ENCODE measurements at regions not wholly inside any gene's neighbourhood (a gene's known extent, or its start where the extent isn't known, plus 50 kb on each side); places are given as distances from the start of the nearest gene placed in this dataset.

GRCh38 chr7:15042285-15043065 is 139.9 kb upstream of the DGKB start (continued):
- TF ChIP-seq CENPX (CRISPR knock-in tag; IDR thresholded peaks at IDR 0.05) (no peak), NCOA5 (CRISPR knock-in tag; IDR thresholded peaks at IDR 0.05) (no peak)

GRCh38 chr7:15041226-15041625 is 138.7 kb upstream of the DGKB start:
- in situ Hi-C loops (cut with HindIII; ENCODE audit: extremely low pct_ligation_motif_present, low pct_unique_long_range_greater_than_20kb): no loop called here
- no peak for TF ChIP-seq PRPF4 (IDR thresholded peaks at IDR 0.05; ENCODE audit: low read depth, low read length, poor library complexity, severe bottlenecking)
- TF ChIP-seq ZNF530 (CRISPR knock-in tag; IDR thresholded peaks at IDR 0.05; ENCODE audit: low read depth): no peak
- TF ChIP-seq SRSF4 (IDR thresholded peaks at IDR 0.05; ENCODE audit: low read depth, low read length, poor library complexity, severe bottlenecking): no peak
- TF ChIP-seq ZBTB21 (CRISPR knock-in tag; IDR thresholded peaks at IDR 0.05): no peak
- TF ChIP-seq, protein P1, sequence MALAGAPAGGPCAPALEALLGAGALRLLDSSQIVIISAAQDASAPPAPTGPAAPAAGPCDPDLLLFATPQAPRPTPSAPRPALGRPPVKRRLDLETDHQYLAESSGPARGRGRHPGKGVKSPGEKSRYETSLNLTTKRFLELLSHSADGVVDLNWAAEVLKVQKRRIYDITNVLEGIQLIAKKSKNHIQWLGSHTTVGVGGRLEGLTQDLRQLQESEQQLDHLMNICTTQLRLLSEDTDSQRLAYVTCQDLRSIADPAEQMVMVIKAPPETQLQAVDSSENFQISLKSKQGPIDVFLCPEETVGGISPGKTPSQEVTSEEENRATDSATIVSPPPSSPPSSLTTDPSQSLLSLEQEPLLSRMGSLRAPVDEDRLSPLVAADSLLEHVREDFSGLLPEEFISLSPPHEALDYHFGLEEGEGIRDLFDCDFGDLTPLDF (CRISPR knock-in tag; IDR thresholded peaks at IDR 0.05): no peak
- no peak for TF ChIP-seq SOX6 (IDR thresholded peaks at IDR 0.05)
- TF ChIP-seq SOX6 (CRISPR knock-in tag; IDR thresholded peaks at IDR 0.05): no peak
- no peak for TF ChIP-seq SIN3A (IDR thresholded peaks at IDR 0.05; ENCODE audit: borderline replicate concordance, low read depth, low read length)
- TF ChIP-seq DMAP1 (CRISPR knock-in tag; IDR thresholded peaks at IDR 0.05): no peak
- no peak for TF ChIP-seq MTA1 (CRISPR knock-in tag; IDR thresholded peaks at IDR 0.05; ENCODE audit: borderline replicate concordance)
- no peak for TF ChIP-seq PCBP1 (IDR thresholded peaks at IDR 0.05; ENCODE audit: borderline replicate concordance, low read depth, low read length)
- TF ChIP-seq SNRNP70 (IDR thresholded peaks at IDR 0.05; ENCODE audit: low read depth, low read length): no peak
- no peak for TF ChIP-seq NR2C2 (CRISPR knock-in tag; IDR thresholded peaks at IDR 0.05; ENCODE audit: borderline replicate concordance)
- ChIA-PET CTCF (ENCODE audit: low intra/inter-chr PET ratio, low total read pairs) (no interaction called here), POLR2A (no interaction called here)
- BruUV-seq (replicated peaks): no TSS peak
- Histone ChIP-seq H3K4me1 (ENCODE audit: insufficient read depth, low read length) (no peaks in the 10 kb centered on the region), H3K4me3 (replicated peaks in 1 of 3; ENCODE audit: insufficient read depth in 1 of 3, low read depth in 2 of 3, low read length in 3 of 3) (no peak overlapping the region), H4K20me1 (ENCODE audit: insufficient read depth, low read length) (no peaks in the 10 kb centered on the region), H3K27me3 (ENCODE audit: control insufficient read depth in 1 of 2, insufficient read depth in 2 of 2, low read length in 2 of 2) (no peaks in the 10 kb centered on the region), H3K9ac (ENCODE audit: insufficient read depth, low read depth, low read length) (no peak overlapping the region), H3K27ac (ENCODE audit: extremely low read length, insufficient read depth, low read length) (no peak overlapping the region), H3K9me3 (ENCODE audit: low read length) (0 out of 2 replicates have a peak, but pooled peaks cover 3% of the 10 kb centered on the region), H2AFZ (ENCODE audit: low read length) (no peak overlapping the region), H3K4me2 (ENCODE audit: low read depth, low read length) (no peak overlapping the region), H3K36me3 (replicated peaks in 1 of 2; ENCODE audit: control insufficient read depth in 1 of 2, insufficient read depth in 2 of 2, low read length in 2 of 2) (no peaks in the 10 kb centered on the region), H3K79me2 (ENCODE audit: insufficient read depth, low read length) (no peaks in the 10 kb centered on the region)
- intact Hi-C loops (cut with micrococcal nuclease; ENCODE audit: unreplicated experiment): no loop called here
- no peak for FAIRE-seq
- no peak for ATAC-seq
- no peak for DNase-seq (ENCODE audit: low spot score)
- 1% methylated on average over 5 of the region's 5 CpGs for WGBS (ENCODE audit: low lambda C conversion rate)

All from HepG2 (cell line).